ENCODE measurements at regions not wholly inside any gene's neighbourhood (a gene's known extent, or its start where the extent isn't known, plus 50 kb on each side); places are given as distances from the start of the nearest gene placed in this dataset.
"Not testable (repeated sequence)": the region's sequence is repeated elsewhere in the genome, so short reads cannot be mapped to it uniquely, and the experiment has no call there.

- Mint-ChIP-seq H3K4me3 (no peak overlapping the region), H3K9me3 (no peaks in the 10 kb centered on the region), H3K27me3 (peaks cover 15% of the 10 kb centered on the region), H3K27ac (no peak overlapping the region), H3K4me1 (ENCODE audit: low read depth) (no peaks in the 10 kb centered on the region), H3K36me3 (ENCODE audit: low read depth) (no peaks in the 10 kb centered on the region)
Measured at GRCh38 chr19:30283556-30283955, 88.6 kb upstream of the ZNF536 start.

GRCh38 chr19:30284209-30284608 lies 88.0 kb upstream of the ZNF536 start:
- Mint-ChIP-seq H3K27me3 (peaks cover 15% of the 10 kb centered on the region), H3K9me3 (no peaks in the 10 kb centered on the region), H3K36me3 (ENCODE audit: low read depth) (no peaks in the 10 kb centered on the region), H3K4me1 (ENCODE audit: low read depth) (no peaks in the 10 kb centered on the region), H3K27ac (no peak overlapping the region), H3K4me3 (no peak overlapping the region)

- Mint-ChIP-seq H3K4me3 (no peak overlapping the region), H3K36me3 (ENCODE audit: low read depth) (no peaks in the 10 kb centered on the region), H3K27me3 (peaks cover 15% of the 10 kb centered on the region), H3K9me3 (peaks cover 2% of the 10 kb centered on the region), H3K27ac (no peak overlapping the region), H3K4me1 (ENCODE audit: low read depth) (no peaks in the 10 kb centered on the region)
Measured at GRCh38 chr19:30284885-30285284, 87.3 kb upstream of the ZNF536 start.

- H3K4me1 Mint-ChIP-seq (ENCODE audit: low read depth): no peaks in the 10 kb centered on the region
- no peaks in the 10 kb centered on the region for H3K36me3 Mint-ChIP-seq (ENCODE audit: low read depth)
- no peak overlapping the region for H3K4me3 Mint-ChIP-seq
- H3K9me3 Mint-ChIP-seq: peaks cover 4% of the 10 kb centered on the region
- H3K27me3 Mint-ChIP-seq: peaks cover 15% of the 10 kb centered on the region
- H3K27ac Mint-ChIP-seq: no peak overlapping the region
Measured at GRCh38 chr19:30286378-30286777, 85.8 kb upstream of the ZNF536 start.

GRCh38 chr19:30287259-30287658 lies 84.9 kb upstream of the ZNF536 start:
- Mint-ChIP-seq H3K4me1 (ENCODE audit: low read depth) (no peaks in the 10 kb centered on the region), H3K36me3 (ENCODE audit: low read depth) (no peaks in the 10 kb centered on the region), H3K27ac (no peak overlapping the region), H3K4me3 (no peak overlapping the region), H3K27me3 (peaks cover 15% of the 10 kb centered on the region), H3K9me3 (peaks cover 4% of the 10 kb centered on the region)

GRCh38 chr19:30287973-30288372 lies 84.2 kb upstream of the ZNF536 start:
- peaks cover 15% of the 10 kb centered on the region for H3K27me3 Mint-ChIP-seq
- peaks cover 4% of the 10 kb centered on the region for H3K9me3 Mint-ChIP-seq
- no peaks in the 10 kb centered on the region for H3K36me3 Mint-ChIP-seq (ENCODE audit: low read depth)
- no peak overlapping the region for H3K4me3 Mint-ChIP-seq
- no peaks in the 10 kb centered on the region for H3K4me1 Mint-ChIP-seq (ENCODE audit: low read depth)
- no peak overlapping the region for H3K27ac Mint-ChIP-seq

GRCh38 chr19:30288911-30289310 lies 83.3 kb upstream of the ZNF536 start:
- peaks cover 13% of the 10 kb centered on the region for H3K27me3 Mint-ChIP-seq
- no peak overlapping the region for H3K4me3 Mint-ChIP-seq
- H3K36me3 Mint-ChIP-seq (ENCODE audit: low read depth): no peaks in the 10 kb centered on the region
- peaks cover 4% of the 10 kb centered on the region for H3K9me3 Mint-ChIP-seq
- H3K27ac Mint-ChIP-seq: no peak overlapping the region
- H3K4me1 Mint-ChIP-seq (ENCODE audit: low read depth): no peaks in the 10 kb centered on the region

GRCh38 chr19:30289336-30289735 lies 82.8 kb upstream of the ZNF536 start:
- no peaks in the 10 kb centered on the region for H3K4me1 Mint-ChIP-seq (ENCODE audit: low read depth)
- no peaks in the 10 kb centered on the region for H3K36me3 Mint-ChIP-seq (ENCODE audit: low read depth)
- H3K4me3 Mint-ChIP-seq: no peak overlapping the region

GRCh38 chr19:30290805-30291204 lies 81.4 kb upstream of the ZNF536 start:
- not testable (repeated sequence) for H3K4me1 Mint-ChIP-seq (ENCODE audit: low read depth); H3K27ac Mint-ChIP-seq; H3K27me3 Mint-ChIP-seq; H3K9me3 Mint-ChIP-seq; H3K36me3 Mint-ChIP-seq (ENCODE audit: low read depth); H3K4me3 Mint-ChIP-seq

More at GRCh38 chr19:30289336-30289735, 82.8 kb upstream of the ZNF536 start:
- Mint-ChIP-seq H3K27ac (no peak overlapping the region), H3K27me3 (peaks cover 13% of the 10 kb centered on the region), H3K9me3 (peaks cover 4% of the 10 kb centered on the region)

- H3K27me3 Mint-ChIP-seq: peaks cover 3% of the 10 kb centered on the region
- no peaks in the 10 kb centered on the region for H3K4me1 Mint-ChIP-seq (ENCODE audit: low read depth)
- peaks cover 4% of the 10 kb centered on the region for H3K9me3 Mint-ChIP-seq
- no peaks in the 10 kb centered on the region for H3K36me3 Mint-ChIP-seq (ENCODE audit: low read depth)
- no peak overlapping the region for H3K27ac Mint-ChIP-seq
- no peak overlapping the region for H3K4me3 Mint-ChIP-seq
Measured at GRCh38 chr19:30293051-30293785, 79.0 kb upstream of the ZNF536 start.

- no peak overlapping the region for H3K27ac Mint-ChIP-seq
- no peak overlapping the region for H3K4me3 Mint-ChIP-seq
- H3K27me3 Mint-ChIP-seq: peaks cover 3% of the 10 kb centered on the region
- no peaks in the 10 kb centered on the region for H3K9me3 Mint-ChIP-seq
- H3K36me3 Mint-ChIP-seq (ENCODE audit: low read depth): no peaks in the 10 kb centered on the region
- no peaks in the 10 kb centered on the region for H3K4me1 Mint-ChIP-seq (ENCODE audit: low read depth)
Measured at GRCh38 chr19:30297969-30298368, 74.2 kb upstream of the ZNF536 start.

GRCh38 chr19:30303131-30303654 lies 69.0 kb upstream of the ZNF536 start:
- H3K27me3 Mint-ChIP-seq: no peaks in the 10 kb centered on the region
- peaks cover 3% of the 10 kb centered on the region for H3K9me3 Mint-ChIP-seq
- H3K36me3 Mint-ChIP-seq (ENCODE audit: low read depth): no peaks in the 10 kb centered on the region
- no peak overlapping the region for H3K4me3 Mint-ChIP-seq
- H3K27ac Mint-ChIP-seq: no peak overlapping the region
- no peaks in the 10 kb centered on the region for H3K4me1 Mint-ChIP-seq (ENCODE audit: low read depth)

GRCh38 chr19:30304540-30304939 lies 67.6 kb upstream of the ZNF536 start:
- Mint-ChIP-seq H3K36me3 (ENCODE audit: low read depth) (no peaks in the 10 kb centered on the region), H3K27ac (no peak overlapping the region), H3K4me3 (no peak overlapping the region), H3K9me3 (peaks cover 7% of the 10 kb centered on the region), H3K27me3 (no peaks in the 10 kb centered on the region), H3K4me1 (ENCODE audit: low read depth) (no peaks in the 10 kb centered on the region)

GRCh38 chr19:30305346-30306060 lies 66.7 kb upstream of the ZNF536 start:
- Mint-ChIP-seq H3K4me1 (ENCODE audit: low read depth) (no peaks in the 10 kb centered on the region), H3K36me3 (ENCODE audit: low read depth) (no peaks in the 10 kb centered on the region), H3K4me3 (no peak overlapping the region), H3K27me3 (no peaks in the 10 kb centered on the region), H3K9me3 (peaks cover 8% of the 10 kb centered on the region), H3K27ac (no peak overlapping the region)

GRCh38 chr19:30307191-30307974 lies 64.8 kb upstream of the ZNF536 start:
- H3K4me3 Mint-ChIP-seq: no peak overlapping the region
- H3K27ac Mint-ChIP-seq: no peak overlapping the region
- H3K27me3 Mint-ChIP-seq: no peaks in the 10 kb centered on the region
- H3K4me1 Mint-ChIP-seq (ENCODE audit: low read depth): no peaks in the 10 kb centered on the region
- H3K36me3 Mint-ChIP-seq (ENCODE audit: low read depth): no peaks in the 10 kb centered on the region
- H3K9me3 Mint-ChIP-seq: peaks cover 8% of the 10 kb centered on the region

All from stimulated activated naive CD8-positive, alpha-beta T cell treated with anti-CD3 and anti-CD28 coated beads, Interleukin-15, Interleukin-2, amounts not matched to agents 100 ng/mL and 50 ng/mL, for 24 hours (primary cell).